OCI-LY7 (cell line): ENCODE measurements at regions not wholly inside any gene's neighbourhood (a gene's known extent, or its start where the extent isn't known, plus 50 kb on each side); places are given as distances from the start of the nearest gene placed in this dataset.

ENCODE experiments used
- BruUV-seq: library from RNA; stranded (reverse); fragments of 400-500 nt; replicated peaks from 2 replicates; lab custom pipeline; 2021; lab: Mats Ljungman, UMichigan
- CTCF ChIA-PET: fragments of 300-600 bp; sonication (Branson Sonifier 250); formaldehyde crosslinking; loops from one replicate; lab custom pipeline; 2022; ENCODE audit warnings: antibody characterized with exemption; ENCODE audit not compliant: unreplicated experiment; lab: Charles Lee
- POLR2A ChIA-PET: fragments of 300-600 bp; sonication (Branson Sonifier 250); formaldehyde crosslinking; loops from one replicate; lab custom pipeline; 2022; ENCODE audit warnings: antibody characterized with exemption; lab: Charles Lee
- DNase-seq: peaks from one replicate; pipeline ENCODE4 v3.0.0-alpha.2; 2015; ENCODE audit warnings: low spot score
- H2AFZ ChIP-seq: fragments of 200-600 bp; sonication (generic), shearing (Covaris generic); 2 replicates; pipeline ENCODE4 v1.6.1; 2014; ENCODE audit warnings: mild to moderate bottlenecking, antibody characterized with exemption, low read length, moderate library complexity
- H3K27ac ChIP-seq: fragments of 200-600 bp; sonication (generic); 2 replicates; pipeline ENCODE4 v1.5.1; 2014; ENCODE audit warnings: mixed run types, low read depth, mild to moderate bottlenecking, moderate library complexity, low read length, inconsistent platforms; ENCODE audit not compliant: poor library complexity, severe bottlenecking
- H3K36me3 ChIP-seq: fragments of 200-600 bp; sonication (generic); 2 replicates; pipeline ENCODE4 v1.6.1; 2014; ENCODE audit warnings: mild to moderate bottlenecking, antibody characterized with exemption, low read length, moderate library complexity, mixed read lengths; ENCODE audit not compliant: insufficient read depth
- H3K4me1 ChIP-seq: fragments of 200-600 bp; sonication (generic); 2 replicates; pipeline ENCODE4 v1.5.1; 2014; ENCODE audit warnings: mild to moderate bottlenecking, low read length; ENCODE audit not compliant: insufficient read depth, poor library complexity, severe bottlenecking
- H3K4me2 ChIP-seq: fragments of 200-600 bp; sonication (generic); 2 replicates; pipeline ENCODE4 v1.6.1; 2014; ENCODE audit warnings: mild to moderate bottlenecking, low read length
- H3K4me3 ChIP-seq: fragments of 200-600 bp; sonication (generic); 2 replicates; pipeline ENCODE4 v1.5.1; 2014; ENCODE audit warnings: mild to moderate bottlenecking, low read depth, low read length; ENCODE audit not compliant: poor library complexity, severe bottlenecking
- H3K79me2 ChIP-seq: fragments of 200-600 bp; sonication (generic); 2 replicates; pipeline ENCODE4 v1.6.1; 2016; ENCODE audit warnings: low read depth, mild to moderate bottlenecking, low read length, moderate library complexity, mixed read lengths; ENCODE audit not compliant: insufficient read depth
- H3K9me2 ChIP-seq: fragments of 200-600 bp; sonication (generic); 2 replicates; pipeline ENCODE4 v1.6.1; 2016; ENCODE audit warnings: mild to moderate bottlenecking, low read length, mixed read lengths; ENCODE audit not compliant: insufficient read depth
- H3K9me3 ChIP-seq: fragments of 200-600 bp; sonication (generic); 2 replicates; pipeline ENCODE4 v1.6.1; 2014; ENCODE audit warnings: mild to moderate bottlenecking, mixed run types, low read length, mixed read lengths
- H4K20me1 ChIP-seq: fragments of 200-600 bp; sonication (generic); 2 replicates; pipeline ENCODE4 v1.6.1; 2014; ENCODE audit warnings: mild to moderate bottlenecking, antibody characterized with exemption, low read length, moderate library complexity, mixed read lengths; ENCODE audit not compliant: insufficient read depth
- EZH2phosphoT487 ChIP-seq: fragments of 200-600 bp; sonication (generic); IDR thresholded peaks from 2 replicates; pipeline ENCODE4 v1.6.1; 2018; ENCODE audit warnings: low read depth, borderline replicate concordance, mild to moderate bottlenecking, mixed run types, antibody characterized with exemption, low read length, moderate library complexity, mixed read lengths
- intact Hi-C: fragments of 100-400 bp; cut with micrococcal nuclease; formaldehyde crosslinking; loops from one replicate; pipeline ENCODE4 v1.10.0; 2022; ENCODE audit not compliant: unreplicated experiment
- TF ChIP-seq, protein P1 (sequence below): fragments of 200-600 bp; sonication (generic); conservative IDR thresholded peaks from 2 replicates; pipeline ENCODE4 v1.5.1; 2014; ENCODE audit warnings: mild to moderate bottlenecking, antibody characterized with exemption, low read length, moderate library complexity, mixed read lengths

DNA sequence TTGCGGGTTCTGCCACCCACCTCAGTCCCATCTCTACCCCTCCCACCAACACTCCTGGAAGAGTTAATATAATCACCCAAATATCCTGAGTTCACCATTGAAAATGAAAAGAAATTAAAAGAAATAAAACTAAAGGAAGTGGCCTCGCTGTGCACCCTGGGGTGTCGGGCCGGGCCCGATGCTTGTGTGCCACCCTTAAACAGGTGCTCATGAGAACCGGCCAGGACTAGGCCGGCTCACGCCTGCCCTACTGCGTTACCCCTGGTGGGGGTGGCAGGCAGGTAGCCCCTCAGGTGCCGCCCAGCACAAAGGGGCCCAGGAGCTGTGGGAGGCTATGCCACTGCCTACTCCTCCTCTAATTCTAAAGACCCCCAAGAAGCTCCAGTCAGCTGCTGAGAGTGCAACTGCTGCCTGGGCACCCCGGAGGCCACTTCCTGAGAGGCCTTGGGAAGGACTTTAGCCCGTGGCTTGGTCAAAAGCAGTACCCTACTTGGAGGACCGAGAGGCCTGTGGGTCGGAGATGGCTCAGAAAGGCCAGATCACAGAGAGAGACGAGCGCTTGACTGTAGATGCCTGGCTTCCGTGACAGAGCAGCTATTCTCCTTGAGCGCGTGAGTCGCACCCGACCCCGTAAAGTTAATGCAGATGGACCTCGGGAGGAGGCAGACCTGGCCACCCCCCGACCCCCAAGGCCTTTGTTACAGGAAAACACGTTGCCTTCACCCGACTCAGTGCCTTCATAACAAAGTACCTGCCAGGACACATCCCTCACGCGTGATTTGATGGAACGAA is 51.0 kb upstream of the PPP2R2D start:
- Histone ChIP-seq H3K4me3 (no peak overlapping the region), H3K27ac (no peak overlapping the region), H3K9me3 (no peaks in the 10 kb centered on the region), H3K79me2 (no peaks in the 10 kb centered on the region), H3K4me2 (no peak overlapping the region), H3K36me3 (no peaks in the 10 kb centered on the region), H3K9me2 (no peaks in the 10 kb centered on the region), H3K4me1 (no peaks in the 10 kb centered on the region), H4K20me1 (no peaks in the 10 kb centered on the region), H2AFZ (no peak overlapping the region)
- no TSS peak for BruUV-seq
- intact Hi-C loops, result no loop called here
- DNase-seq, result no peak
- ChIA-PET POLR2A (interaction anchor here (0.6 kb wide), 1 partner anchor 55 kb away, joined by 3 read pairs; no protein-coding TSS in a partner anchor), CTCF (no interaction called here)
- TF ChIP-seq, protein P1, sequence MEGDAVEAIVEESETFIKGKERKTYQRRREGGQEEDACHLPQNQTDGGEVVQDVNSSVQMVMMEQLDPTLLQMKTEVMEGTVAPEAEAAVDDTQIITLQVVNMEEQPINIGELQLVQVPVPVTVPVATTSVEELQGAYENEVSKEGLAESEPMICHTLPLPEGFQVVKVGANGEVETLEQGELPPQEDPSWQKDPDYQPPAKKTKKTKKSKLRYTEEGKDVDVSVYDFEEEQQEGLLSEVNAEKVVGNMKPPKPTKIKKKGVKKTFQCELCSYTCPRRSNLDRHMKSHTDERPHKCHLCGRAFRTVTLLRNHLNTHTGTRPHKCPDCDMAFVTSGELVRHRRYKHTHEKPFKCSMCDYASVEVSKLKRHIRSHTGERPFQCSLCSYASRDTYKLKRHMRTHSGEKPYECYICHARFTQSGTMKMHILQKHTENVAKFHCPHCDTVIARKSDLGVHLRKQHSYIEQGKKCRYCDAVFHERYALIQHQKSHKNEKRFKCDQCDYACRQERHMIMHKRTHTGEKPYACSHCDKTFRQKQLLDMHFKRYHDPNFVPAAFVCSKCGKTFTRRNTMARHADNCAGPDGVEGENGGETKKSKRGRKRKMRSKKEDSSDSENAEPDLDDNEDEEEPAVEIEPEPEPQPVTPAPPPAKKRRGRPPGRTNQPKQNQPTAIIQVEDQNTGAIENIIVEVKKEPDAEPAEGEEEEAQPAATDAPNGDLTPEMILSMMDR, result no peak
- no peak for TF ChIP-seq EZH2phosphoT487

DNA sequence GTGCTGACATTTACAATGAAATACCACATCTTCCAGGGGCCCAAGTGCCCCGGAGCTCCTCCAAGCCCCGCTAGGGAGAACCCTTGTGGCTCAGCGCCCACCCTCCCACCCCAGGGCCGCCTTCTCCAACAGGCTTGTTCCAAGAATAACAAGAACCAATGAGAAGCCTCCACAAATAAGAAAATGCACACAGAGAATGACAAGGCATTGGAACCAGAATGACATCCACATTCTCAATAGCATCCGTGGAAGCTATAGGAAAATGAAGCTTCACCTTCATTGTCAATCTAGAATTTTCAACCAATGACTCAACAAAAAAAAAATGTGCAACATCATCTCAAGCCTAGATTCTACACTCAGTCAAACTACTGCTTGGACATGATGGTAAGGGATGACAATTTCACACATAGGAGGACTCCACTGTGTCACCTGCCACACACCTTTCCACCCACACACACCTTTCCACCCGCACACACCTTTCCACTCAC is 50.4 kb upstream of the PPP2R2D start:
- H3K27ac ChIP-seq, result no peak overlapping the region
- no peak for TF ChIP-seq EZH2phosphoT487
- TF ChIP-seq, protein P1, result no peak
- no peaks in the 10 kb centered on the region for H4K20me1 ChIP-seq
- H3K9me3 ChIP-seq, result no peaks in the 10 kb centered on the region
- no peak overlapping the region for H3K4me3 ChIP-seq
- ChIA-PET CTCF (no interaction called here), POLR2A (interaction anchor here (0.6 kb wide), 1 partner anchor 56 kb away, joined by 3 read pairs; no protein-coding TSS in a partner anchor)
- H2AFZ ChIP-seq, result no peak overlapping the region
- no peak for DNase-seq
- intact Hi-C loops, result no loop called here
- H3K4me1 ChIP-seq, result no peaks in the 10 kb centered on the region
- BruUV-seq, result no TSS peak
- no peaks in the 10 kb centered on the region for H3K9me2 ChIP-seq
- H3K4me2 ChIP-seq, result no peak overlapping the region
- H3K36me3 ChIP-seq, result no peaks in the 10 kb centered on the region
- no peaks in the 10 kb centered on the region for H3K79me2 ChIP-seq
